IPS DF 6.9 (cell line): ENCODE measurements at regions not wholly inside any gene's neighbourhood (a gene's known extent, or its start where the extent isn't known, plus 50 kb on each side); places are given as distances from the start of the nearest gene placed in this dataset.

Experiments used
- DNase-seq: peaks from one replicate; pipeline ENCODE4 v3.0.0-alpha.2; 2013; ENCODE audit warnings: low read depth, low spot score
- H3K27ac ChIP-seq: one replicate; pipeline ENCODE4 v1.5.1; 2013; ENCODE audit warnings: low read length, control low read depth
- H3K27me3 ChIP-seq: 2 replicates; pipeline ENCODE4 v1.6.1; 2013; ENCODE audit warnings: mild to moderate bottlenecking, low read length; ENCODE audit not compliant: control insufficient read depth, insufficient read depth
- H3K36me3 ChIP-seq: 2 replicates; pipeline ENCODE4 v1.6.1; 2013; ENCODE audit warnings: low read length; ENCODE audit not compliant: control insufficient read depth, insufficient read depth
- H3K4me1 ChIP-seq: 2 replicates; pipeline ENCODE4 v1.6.1; 2013; ENCODE audit warnings: low read length; ENCODE audit not compliant: control insufficient read depth, insufficient read depth
- H3K4me3 ChIP-seq: 2 replicates; pipeline ENCODE4 v1.5.1; 2013; ENCODE audit warnings: mild to moderate bottlenecking, low read length
- H3K9me3 ChIP-seq: 2 replicates; pipeline ENCODE4 v1.6.1; 2013; ENCODE audit warnings: low read length, inconsistent platforms; ENCODE audit not compliant: control insufficient read depth, insufficient read depth
- WGBS: extraction: QIAGEN DNeasy Blood & Tissue Kit; methylation state at CpG from one replicate; pipeline ENCODE4 v1.1.7; 2013; ENCODE audit warnings: mixed read lengths, missing lambda C conversion rate; ENCODE audit not compliant: insufficient read length, insufficient coverage; 5-methylcytosine and 5-hydroxymethylcytosine counted together

DNA sequence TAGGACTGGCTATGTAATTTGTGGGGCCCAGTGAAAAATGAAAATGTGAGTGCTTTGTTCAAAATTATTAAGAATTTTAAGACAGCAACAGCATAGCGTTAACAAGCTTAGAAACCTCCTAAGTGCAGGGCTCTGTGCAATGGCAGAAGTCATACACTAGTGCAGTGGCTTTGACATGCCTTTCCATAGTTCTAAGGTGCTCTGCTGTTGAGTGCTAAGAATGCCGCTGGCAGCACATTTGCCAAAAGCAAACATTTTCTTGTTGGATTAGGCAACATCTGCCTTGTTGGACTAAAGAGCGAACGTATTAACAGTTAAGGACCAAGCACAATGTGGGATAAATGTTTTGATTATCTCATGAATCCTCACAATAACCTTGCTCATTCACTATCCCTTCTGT, 244.9 kb upstream of the PDE3A start:
- no peaks in the 10 kb centered on the region for H3K27me3 ChIP-seq
- no peaks in the 10 kb centered on the region for H3K9me3 ChIP-seq
- no peak overlapping the region for H3K27ac ChIP-seq
- no CpG with 5 or more reads among the region's 4 CpGs for WGBS
- DNase-seq: no peak
- no peak overlapping the region for H3K4me3 ChIP-seq
- no peaks in the 10 kb centered on the region for H3K4me1 ChIP-seq
- H3K36me3 ChIP-seq: no peaks in the 10 kb centered on the region

DNA sequence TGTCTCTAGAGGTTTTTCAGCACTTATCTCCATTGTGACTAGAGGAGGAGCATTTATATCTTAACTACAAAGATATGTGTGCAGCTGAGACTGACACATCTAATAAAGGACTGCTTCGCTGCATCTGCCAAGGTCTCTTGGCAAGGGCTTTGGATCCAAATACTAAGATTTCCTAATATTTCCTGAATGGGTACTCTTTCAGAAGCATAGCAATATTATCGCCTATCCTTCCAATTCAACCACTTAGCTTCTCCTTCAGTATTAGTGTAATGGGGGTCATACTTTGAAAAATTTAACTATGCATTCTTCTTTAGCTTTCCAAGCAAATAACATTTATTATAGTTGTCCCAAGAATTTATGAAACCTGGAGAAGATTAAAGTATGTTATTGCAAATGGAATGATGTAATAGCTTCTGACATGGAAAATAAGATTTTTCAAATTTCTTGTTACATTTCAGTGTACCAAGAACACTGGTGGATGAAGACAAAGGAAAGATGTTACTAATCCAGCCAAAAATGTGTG, 243.0 kb upstream of the PDE3A start:
- WGBS: no CpG with 5 or more reads among the region's 2 CpGs
- no peaks in the 10 kb centered on the region for H3K4me1 ChIP-seq

DNA sequence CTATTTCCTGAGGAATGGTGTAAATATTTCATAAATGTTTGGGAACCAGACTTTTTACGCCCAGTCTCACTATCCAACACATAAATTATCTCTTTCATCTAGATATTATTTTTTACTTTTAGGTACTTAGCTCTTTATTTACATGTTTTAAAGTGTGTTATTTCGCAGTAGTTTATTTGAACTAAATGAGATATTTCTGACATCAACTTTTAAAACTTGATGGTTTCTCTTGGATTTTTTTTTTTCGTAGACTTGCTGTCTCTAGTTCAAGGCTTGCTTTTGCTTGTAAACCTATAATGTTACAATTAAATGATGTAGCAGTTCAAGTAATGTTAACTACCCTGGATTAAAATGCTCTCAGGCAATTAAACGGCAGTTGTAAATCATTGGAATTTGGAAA, 241.7 kb upstream of the PDE3A start:
- no peak for DNase-seq
- Histone ChIP-seq H3K9me3 (no peaks in the 10 kb centered on the region), H3K36me3 (no peaks in the 10 kb centered on the region), H3K4me3 (no peak overlapping the region), H3K4me1 (no peaks in the 10 kb centered on the region), H3K27ac (no peak overlapping the region), H3K27me3 (no peaks in the 10 kb centered on the region)
- WGBS: no CpG with 5 or more reads among the region's 4 CpGs

More for the DNA sequence above, 243.0 kb upstream of the PDE3A start:
- no peak overlapping the region for H3K27ac ChIP-seq
- H3K9me3 ChIP-seq: no peaks in the 10 kb centered on the region
- no peaks in the 10 kb centered on the region for H3K36me3 ChIP-seq
- no peaks in the 10 kb centered on the region for H3K27me3 ChIP-seq
- H3K4me3 ChIP-seq: no peak overlapping the region
- no peak for DNase-seq

DNA sequence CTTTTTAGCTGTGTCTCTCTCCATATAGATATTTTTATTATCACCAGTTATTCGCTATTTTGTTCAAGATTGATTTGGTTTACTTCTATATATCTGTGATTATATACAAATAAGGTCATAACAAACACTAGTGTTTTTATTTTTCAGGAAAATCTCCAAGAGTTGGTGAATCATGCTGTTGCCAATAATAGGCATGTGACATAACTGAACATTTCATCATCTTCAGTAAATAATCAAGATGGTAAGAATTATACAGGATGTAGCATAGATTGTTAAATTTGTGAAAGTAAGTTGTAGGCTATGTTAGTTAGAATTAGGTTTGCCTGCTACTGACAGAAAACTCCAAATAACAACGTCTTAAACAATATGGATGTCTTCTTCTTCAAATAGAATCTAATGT, 240.9 kb upstream of the PDE3A start:
- H3K4me1 ChIP-seq: no peaks in the 10 kb centered on the region
- H3K27me3 ChIP-seq: no peaks in the 10 kb centered on the region
- no peak overlapping the region for H3K27ac ChIP-seq
- DNase-seq: no peak
- H3K36me3 ChIP-seq: no peaks in the 10 kb centered on the region
- H3K4me3 ChIP-seq: no peak overlapping the region
- WGBS: no CpG with 5 or more reads among the region's 2 CpGs
- no peaks in the 10 kb centered on the region for H3K9me3 ChIP-seq

DNA sequence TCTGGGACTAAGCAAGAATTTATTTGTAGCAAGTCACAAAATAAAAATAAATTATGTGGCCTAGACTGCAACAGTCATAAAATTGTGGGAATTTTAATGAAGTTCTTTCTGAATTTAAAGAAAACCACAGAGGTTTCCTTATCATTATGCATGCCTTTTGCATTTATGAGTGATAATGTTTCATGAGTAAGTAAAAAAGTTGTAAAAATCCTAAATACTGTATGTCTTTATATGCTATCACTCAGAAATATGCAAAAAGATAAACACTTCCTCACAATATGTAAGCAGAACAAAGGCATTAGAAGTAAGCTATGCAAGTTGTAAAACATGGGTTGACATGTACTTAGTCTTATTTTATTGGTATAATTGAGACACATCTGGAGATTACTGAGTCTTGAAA, 239.4 kb upstream of the PDE3A start:
- H3K4me3 ChIP-seq: no peak overlapping the region

DNA sequence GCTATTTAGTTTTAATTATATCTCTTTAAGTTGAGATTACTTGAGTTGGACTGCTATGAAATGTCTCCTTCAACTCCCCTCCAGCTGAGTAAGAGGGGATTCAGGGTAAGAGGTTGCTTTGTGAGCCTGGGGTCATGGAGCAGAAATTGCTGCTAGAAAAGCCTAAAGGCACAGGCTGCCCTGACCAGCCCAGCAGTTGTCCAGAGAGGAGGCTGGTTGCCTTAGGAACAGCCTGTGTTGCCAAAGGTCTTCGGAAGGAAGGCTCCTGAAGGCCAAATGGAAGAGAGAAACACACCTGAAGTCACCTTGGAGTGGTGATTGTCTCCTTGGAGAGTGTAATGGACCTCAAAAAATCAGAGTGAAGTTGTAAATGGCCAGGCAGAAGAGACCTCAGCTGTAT, 235.5 kb upstream of the PDE3A start:
- WGBS: no CpG with 5 or more reads among the region's 1 CpG
- H3K4me3 ChIP-seq: no peak overlapping the region
- no peaks in the 10 kb centered on the region for H3K27me3 ChIP-seq
- no peaks in the 10 kb centered on the region for H3K9me3 ChIP-seq
- no peaks in the 10 kb centered on the region for H3K36me3 ChIP-seq
- no peak for DNase-seq
- no peaks in the 10 kb centered on the region for H3K4me1 ChIP-seq
- H3K27ac ChIP-seq: no peak overlapping the region

More for the DNA sequence above, 239.4 kb upstream of the PDE3A start:
- Histone ChIP-seq H3K27ac (no peak overlapping the region), H3K4me1 (no peaks in the 10 kb centered on the region), H3K9me3 (no peaks in the 10 kb centered on the region), H3K36me3 (no peaks in the 10 kb centered on the region), H3K27me3 (no peaks in the 10 kb centered on the region)
- no peak for DNase-seq

DNA sequence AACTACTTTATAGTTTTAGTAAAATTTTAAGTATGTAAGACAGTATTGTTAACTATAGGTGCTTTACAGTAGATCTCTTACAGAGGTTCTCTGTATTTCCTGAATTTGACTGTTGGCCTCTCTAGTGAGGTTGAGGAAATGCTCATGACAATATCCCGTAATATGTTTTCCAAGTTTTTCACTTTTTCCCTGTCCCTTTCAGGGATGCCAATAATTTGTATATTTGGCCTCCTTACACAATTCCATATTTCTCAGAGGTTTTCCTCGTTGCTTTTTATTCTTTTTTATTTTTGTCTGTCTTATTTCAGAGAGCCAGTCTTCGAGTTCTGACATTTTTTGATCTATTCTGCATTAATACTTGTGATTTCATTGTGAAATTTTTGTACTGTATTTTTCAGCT, 233.7 kb upstream of the PDE3A start:
- no peak overlapping the region for H3K27ac ChIP-seq
- no CpG with 5 or more reads among the region's 3 CpGs for WGBS

DNA sequence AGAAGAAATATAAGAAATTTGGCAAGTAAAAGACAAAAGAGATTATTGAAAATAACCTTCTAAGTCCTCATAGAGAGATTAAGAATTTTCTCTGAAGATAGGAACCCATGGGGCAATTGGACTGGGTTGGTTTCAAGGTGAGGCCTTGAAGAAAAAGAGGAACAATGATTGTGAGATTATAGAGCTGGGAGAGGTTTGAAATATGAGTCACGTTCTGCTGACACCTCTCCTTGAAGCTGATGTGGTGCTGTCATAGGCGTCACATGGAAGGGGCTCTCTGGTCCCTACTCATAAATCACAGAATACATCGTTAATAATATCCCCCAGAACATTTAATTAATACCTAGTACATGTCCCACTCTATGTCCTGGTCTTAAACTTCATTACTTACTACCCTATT, 227.6 kb upstream of the PDE3A start:
- H3K9me3 ChIP-seq: no peaks in the 10 kb centered on the region
- no peaks in the 10 kb centered on the region for H3K36me3 ChIP-seq
- no peaks in the 10 kb centered on the region; the same call in 1 of the 2 replicates for H3K4me1 ChIP-seq
- no CpG with 5 or more reads among the region's 3 CpGs for WGBS
- DNase-seq: no peak
- no peak overlapping the region for H3K4me3 ChIP-seq
- no peak overlapping the region for H3K27ac ChIP-seq
- H3K27me3 ChIP-seq: no peaks in the 10 kb centered on the region

More for the DNA sequence above, 233.7 kb upstream of the PDE3A start:
- Histone ChIP-seq H3K36me3 (no peaks in the 10 kb centered on the region), H3K4me1 (no peaks in the 10 kb centered on the region), H3K27me3 (no peaks in the 10 kb centered on the region), H3K4me3 (no peak overlapping the region), H3K9me3 (no peaks in the 10 kb centered on the region)
- DNase-seq: no peak

DNA sequence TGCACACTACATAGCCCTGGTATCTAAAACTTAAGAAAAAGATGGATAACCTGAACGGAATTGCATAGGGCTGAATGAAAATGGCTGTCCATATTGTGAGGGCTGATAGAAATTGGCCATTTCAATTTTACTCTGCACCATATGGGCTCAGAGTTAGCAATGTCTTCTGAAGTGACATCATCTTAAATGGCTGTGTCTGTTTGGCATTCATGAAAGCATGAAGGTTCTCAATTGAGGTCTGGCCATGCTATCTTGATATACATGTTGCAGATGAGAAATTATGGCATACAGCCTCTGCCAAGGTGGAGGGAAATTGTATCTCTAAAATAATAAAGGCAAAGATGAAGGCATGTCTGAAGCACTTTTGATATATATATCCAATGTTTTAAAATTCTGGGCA, 226.0 kb upstream of the PDE3A start:
- DNase-seq: no peak
- no peak overlapping the region for H3K4me3 ChIP-seq
- no peak overlapping the region for H3K27ac ChIP-seq
- H3K9me3 ChIP-seq: no peaks in the 10 kb centered on the region
- no peaks in the 10 kb centered on the region; the same call in 1 of the 2 replicates for H3K4me1 ChIP-seq
- no peaks in the 10 kb centered on the region for H3K27me3 ChIP-seq
- no CpG with 5 or more reads among the region's 1 CpG for WGBS
- no peaks in the 10 kb centered on the region for H3K36me3 ChIP-seq

DNA sequence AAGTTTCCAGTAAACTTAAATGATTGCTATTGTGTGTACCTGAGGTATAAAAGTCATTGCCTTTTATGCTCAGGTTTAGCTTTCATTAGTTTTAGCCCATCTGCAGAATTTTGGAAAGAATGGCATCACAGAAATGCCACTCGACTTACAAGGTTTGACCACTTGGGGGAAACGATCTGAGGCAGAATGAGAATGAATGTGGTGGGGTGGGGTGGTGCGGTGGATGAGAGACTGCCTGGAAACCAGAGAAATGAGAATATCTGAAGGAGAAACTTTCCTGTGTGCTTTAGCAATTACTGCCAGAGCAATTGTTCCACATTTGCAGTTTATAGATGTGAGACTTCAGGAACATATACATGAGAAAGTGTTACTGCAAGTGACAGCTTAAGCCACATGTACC, 225.4 kb upstream of the PDE3A start:
- H3K4me1 ChIP-seq: no peaks in the 10 kb centered on the region; the same call in 1 of the 2 replicates
- H3K36me3 ChIP-seq: no peaks in the 10 kb centered on the region
- H3K27me3 ChIP-seq: no peaks in the 10 kb centered on the region
- no peak overlapping the region for H3K27ac ChIP-seq
- DNase-seq: peak; percentile 4
- WGBS: no CpG with 5 or more reads among the region's 3 CpGs
- H3K4me3 ChIP-seq: no peak overlapping the region
- H3K9me3 ChIP-seq: no peaks in the 10 kb centered on the region

DNA sequence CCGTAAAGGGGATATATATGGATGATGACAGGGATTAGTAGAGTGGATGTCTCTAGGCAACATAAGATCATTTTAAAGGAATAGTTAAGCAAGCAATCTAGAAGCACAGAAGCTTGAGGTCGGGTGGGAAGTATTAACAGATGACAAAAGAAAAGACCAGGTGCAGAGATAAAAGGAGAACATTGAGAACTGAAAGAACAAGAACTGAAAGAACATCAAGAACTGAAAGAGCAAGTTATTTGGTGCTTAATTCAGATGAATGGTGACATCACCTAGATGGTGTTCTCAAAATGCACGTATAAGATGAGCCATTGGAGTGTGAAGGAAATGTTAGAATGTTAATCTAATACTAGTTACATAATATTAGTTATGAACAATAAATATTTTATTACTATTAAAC, 224.0 kb upstream of the PDE3A start:
- Histone ChIP-seq H3K27me3 (no peaks in the 10 kb centered on the region), H3K27ac (no peak overlapping the region), H3K4me1 (no peaks in the 10 kb centered on the region; the same call in 1 of the 2 replicates), H3K9me3 (no peaks in the 10 kb centered on the region), H3K36me3 (no peaks in the 10 kb centered on the region), H3K4me3 (no peak overlapping the region)
- no peak for DNase-seq
- no CpG with 5 or more reads among the region's 3 CpGs for WGBS
